Epithelial cell of proximal tubule (primary cell): ENCODE measurements at regions not wholly inside any gene's neighbourhood (a gene's known extent, or its start where the extent isn't known, plus 50 kb on each side); places are given as distances from the start of the nearest gene placed in this dataset.

Experiments
- DNase-seq: peaks from one replicate; pipeline ENCODE4 v3.0.0-alpha.2; 2011; ENCODE audit warnings: low read depth
- H3K4me3 ChIP-seq: 2 replicates; pipeline ENCODE4 v1.5.1; 2011; ENCODE audit warnings: low read depth, mild to moderate bottlenecking, low read length
- CTCF ChIP-seq: conservative IDR thresholded peaks from 2 replicates; pipeline ENCODE4 v1.5.1; 2012; ENCODE audit warnings: low read depth, mild to moderate bottlenecking, low read length

DNA sequence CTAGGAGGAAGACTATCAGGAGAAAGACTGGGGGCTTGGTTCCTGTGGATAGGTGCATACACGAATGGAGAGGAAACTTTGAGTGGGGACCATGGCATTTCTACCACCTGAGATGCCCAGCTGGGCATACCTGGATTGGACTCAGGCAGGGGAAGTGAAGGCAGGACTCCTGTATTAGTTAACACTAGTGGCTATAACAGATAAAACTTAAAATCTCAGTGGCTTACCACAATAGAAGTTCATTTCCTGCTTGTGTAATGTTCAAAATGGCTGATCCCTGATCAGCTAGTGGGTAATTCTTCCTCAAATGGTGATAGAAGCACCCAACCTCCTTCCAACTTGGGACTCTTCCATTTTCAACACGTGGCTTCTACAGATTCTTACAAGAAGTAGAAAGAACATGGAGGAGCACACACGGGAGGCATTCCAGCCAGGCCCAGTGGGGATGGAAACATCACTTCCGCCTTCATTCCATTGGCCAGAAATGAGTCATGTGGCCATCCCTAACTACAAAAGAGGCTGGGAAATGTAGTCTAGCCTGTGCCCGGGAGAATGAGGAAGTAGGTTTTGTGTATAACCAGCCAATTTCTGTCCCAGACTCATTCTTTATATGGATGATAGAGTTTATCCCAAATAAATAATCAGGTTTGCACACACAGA is 112.1 kb downstream of the UTP18 start:
- DNase-seq: no peak
- H3K4me3 ChIP-seq: no peak overlapping the region
- no peak for TF ChIP-seq CTCF

DNA sequence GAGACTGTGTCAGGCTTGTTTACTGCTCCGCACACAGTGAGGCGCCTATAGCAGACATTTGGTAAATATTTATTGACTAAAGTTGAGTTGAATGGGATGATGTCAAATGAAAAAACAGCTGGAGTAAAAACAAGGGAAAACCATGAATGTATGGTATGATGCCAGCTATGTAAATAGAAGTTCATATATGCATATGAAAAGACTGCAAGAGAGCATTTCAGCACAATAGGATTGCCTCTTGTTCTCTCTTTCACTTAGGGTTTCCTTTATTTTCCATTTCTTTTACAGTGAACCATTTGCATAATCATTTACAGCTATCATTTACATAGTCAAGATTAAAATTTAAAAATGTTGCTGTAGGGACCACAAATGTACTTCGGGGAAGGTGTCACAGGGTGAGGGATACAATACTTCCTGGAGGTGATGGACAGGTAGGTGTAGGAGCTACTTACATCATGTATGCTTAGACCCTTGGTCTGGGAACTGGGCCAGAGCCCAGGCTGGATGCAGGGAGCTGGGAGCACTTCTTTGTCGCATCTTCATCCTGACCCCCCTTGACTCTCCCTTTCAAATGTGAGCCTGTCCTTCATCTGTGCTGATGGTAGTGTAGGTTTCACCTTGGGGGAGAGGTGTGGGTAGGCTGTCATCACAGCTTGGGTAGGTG is 113.3 kb downstream of the UTP18 start:
- no peak overlapping the region for H3K4me3 ChIP-seq
- DNase-seq: no peak
- TF ChIP-seq CTCF: no peak

GRCh38 chr17:51374209-51374608 is 113.9 kb downstream of the UTP18 start:
- H3K4me3 ChIP-seq: no peak overlapping the region
- no peak for DNase-seq
- TF ChIP-seq CTCF: no peak

DNA sequence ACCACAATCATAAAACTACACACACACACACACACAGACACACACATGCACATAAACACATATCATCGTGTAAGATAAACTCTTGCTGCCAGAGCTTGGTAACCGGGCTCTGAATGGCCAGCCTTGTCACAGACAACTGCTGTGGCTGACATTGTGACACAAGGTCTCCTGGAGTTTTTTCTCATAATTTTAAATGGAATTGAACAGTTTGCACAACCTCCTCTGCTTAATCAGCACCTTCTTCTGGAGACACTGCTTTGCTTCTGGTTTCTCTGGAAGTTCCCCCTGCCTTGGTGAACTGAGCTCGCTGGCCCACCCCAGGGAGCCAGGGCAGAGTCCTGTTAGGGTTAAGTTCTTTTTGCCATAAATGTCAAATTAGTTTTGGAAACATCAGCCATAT is 115.4 kb downstream of the UTP18 start:
- H3K4me3 ChIP-seq: no peak overlapping the region
- TF ChIP-seq CTCF: no peak

GRCh38 chr17:51376739-51377138 is 116.4 kb downstream of the UTP18 start:
- no peak for DNase-seq
- H3K4me3 ChIP-seq: no peak overlapping the region
- TF ChIP-seq CTCF: no peak

More for the DNA sequence above, 115.4 kb downstream of the UTP18 start:
- DNase-seq: no peak

DNA sequence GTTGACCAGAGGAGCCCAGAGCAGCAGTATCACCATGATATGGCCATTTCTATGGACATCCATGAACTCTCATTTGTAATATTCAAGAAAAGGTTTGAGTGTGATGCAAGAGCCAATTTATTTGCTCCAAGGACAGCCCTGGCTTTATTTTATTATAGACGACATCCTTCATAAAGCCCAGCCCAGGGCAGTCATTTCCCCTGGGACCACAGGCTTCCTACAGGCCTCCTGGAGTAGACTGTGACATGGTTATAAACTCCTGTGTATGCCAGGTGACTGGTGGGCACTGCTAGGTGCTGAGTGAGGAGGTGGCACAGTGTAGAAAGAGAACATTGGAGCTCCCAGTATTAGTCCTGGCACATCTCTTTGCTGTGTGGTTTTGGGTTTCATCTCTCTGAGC is 120.9 kb downstream of the UTP18 start:
- no peak for DNase-seq
- TF ChIP-seq CTCF: no peak
- no peak overlapping the region for H3K4me3 ChIP-seq

DNA sequence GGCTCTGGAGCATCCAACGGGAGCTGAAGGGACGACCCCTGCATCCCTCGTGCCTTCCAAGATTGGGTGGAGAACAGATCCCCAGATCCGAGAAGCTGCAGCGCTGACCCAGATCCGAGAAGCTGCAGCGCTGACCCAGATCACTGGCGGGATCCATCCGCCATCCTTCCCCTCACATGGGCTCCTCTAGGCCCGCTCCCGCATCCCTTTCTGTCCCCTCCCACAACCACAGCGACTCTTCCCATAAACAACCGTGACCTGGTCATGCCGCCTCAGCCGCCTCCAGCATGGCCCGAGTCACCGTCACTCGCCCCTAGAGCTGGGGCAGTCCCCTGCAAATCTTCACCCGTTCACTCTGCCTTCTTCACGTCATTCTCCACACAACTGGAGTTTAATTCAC is 124.9 kb downstream of the UTP18 start:
- TF ChIP-seq CTCF: no peak
- DNase-seq: no peak
- no peak overlapping the region for H3K4me3 ChIP-seq
